HG02610 (cell line): ENCODE measurements at regions not wholly inside any gene's neighbourhood (a gene's known extent, or its start where the extent isn't known, plus 50 kb on each side); places are given as distances from the start of the nearest gene placed in this dataset.
A peak's percentile ranks its signal among the peaks of the same experiment; 100 is the strongest.

Experiments
- ATAC-seq: cut with Tn5 transposase; IDR thresholded peaks from one replicate; pipeline ENCODE4 v1.9.1; 2021; ENCODE audit warnings: mild to moderate bottlenecking, moderate library complexity; ENCODE audit not compliant: unreplicated experiment

- no peak for ATAC-seq
Observed at GRCh38 chr12:28814246-28814645, 334.8 kb upstream of the FAR2 start.

- ATAC-seq = no peak
Observed at GRCh38 chr12:28817524-28817923, 331.6 kb upstream of the FAR2 start.

- ATAC-seq = no peak
Observed at GRCh38 chr12:28824193-28824846, 324.8 kb upstream of the FAR2 start.

- no peak for ATAC-seq
Observed at GRCh38 chr12:28824849-28825248, 324.2 kb upstream of the FAR2 start.

GRCh38 chr12:28826766-28827165 lies 322.3 kb upstream of the FAR2 start:
- ATAC-seq = no peak

GRCh38 chr12:28827861-28828260 lies 321.2 kb upstream of the FAR2 start:
- no peak for ATAC-seq

GRCh38 chr12:28828318-28828717 lies 320.8 kb upstream of the FAR2 start:
- no peak for ATAC-seq

- no peak for ATAC-seq
Observed at GRCh38 chr12:28830491-28830890, 318.6 kb upstream of the FAR2 start.

GRCh38 chr12:28844718-28845117 lies 304.4 kb upstream of the FAR2 start:
- ATAC-seq = no peak

- ATAC-seq = no peak
Observed at GRCh38 chr12:28851781-28852180, 297.3 kb upstream of the FAR2 start.

- no peak for ATAC-seq
Observed at GRCh38 chr12:28855761-28856310, 293.2 kb upstream of the FAR2 start.

- ATAC-seq = no peak
Observed at GRCh38 chr12:28857369-28857768, 291.7 kb upstream of the FAR2 start.

- ATAC-seq = no peak
Observed at GRCh38 chr12:28859551-28859950, 289.5 kb upstream of the FAR2 start.

- no peak for ATAC-seq
Observed at GRCh38 chr12:28865776-28866175, 283.3 kb upstream of the FAR2 start.

GRCh38 chr12:28866296-28866695 lies 282.8 kb upstream of the FAR2 start:
- no peak for ATAC-seq

- no peak for ATAC-seq
Observed at GRCh38 chr12:28866715-28867503, 282.2 kb upstream of the FAR2 start.

- no peak for ATAC-seq
Observed at GRCh38 chr12:28868414-28868813, 280.7 kb upstream of the FAR2 start.

- no peak for ATAC-seq
Observed at GRCh38 chr12:28869197-28869596, 279.9 kb upstream of the FAR2 start.

- ATAC-seq = no peak
Observed at GRCh38 chr12:28870839-28871440, 278.1 kb upstream of the FAR2 start.

- peak; percentile 59 for ATAC-seq
Observed at GRCh38 chr12:28872654-28873268, 276.3 kb upstream of the FAR2 start.

- ATAC-seq = no peak
Observed at GRCh38 chr12:28874758-28875157, 274.3 kb upstream of the FAR2 start.
